Vagina (tissue), 2 donors: ENCODE measurements at regions not wholly inside any gene's neighbourhood (a gene's known extent, or its start where the extent isn't known, plus 50 kb on each side); places are given as distances from the start of the nearest gene placed in this dataset.

ENCODE experiments used
- DNase-seq, 2 donors: peaks; one replicate each; pipeline ENCODE4 v3.0.0-alpha.2; 2017; ENCODE audit errors: extremely low spot score in 2 of 2
- H3K27ac ChIP-seq: fragments of 200-600 bp; sonication (generic); one replicate; pipeline ENCODE4 v1.5.1; 2019
- H3K27me3 ChIP-seq: fragments of 200-600 bp; sonication (generic); one replicate; pipeline ENCODE4 v1.5.1; 2019
- H3K36me3 ChIP-seq, 2 donors: fragments of 200-600 bp; sonication (generic); one replicate each; pipeline ENCODE4 v1.5.1; 2017 to 2019
- H3K4me1 ChIP-seq: fragments of 200-600 bp; sonication (generic); one replicate; pipeline ENCODE4 v1.5.1; 2019
- H3K4me3 ChIP-seq, 2 donors: fragments of 200-600 bp; sonication (generic); 1 replicate in 1 of 2; 2 replicates in 1 of 2; pipeline ENCODE4 v1.5.1; 2016 to 2019
- H3K9me3 ChIP-seq: fragments of 200-600 bp; sonication (generic); one replicate; pipeline ENCODE4 v1.5.1; 2019
- CTCF ChIP-seq, 3 experiments: fragments of 450-650 bp in 2 of 3; fragments of 200-600 bp in 1 of 3; sonication (generic) in 1 of 3; IDR thresholded peaks; one replicate each; pipeline ENCODE4 v1.5.1; 2017 to 2019; ENCODE audit warnings: antibody characterized with exemption in 3 of 3, mild to moderate bottlenecking in 2 of 3, moderate library complexity in 2 of 3
- POLR2A ChIP-seq, 2 donors: fragments of 450-650 bp; IDR thresholded peaks; one replicate each; pipeline ENCODE4 v1.6.1; 2017; ENCODE audit warnings: antibody characterized with exemption in 2 of 2, mild to moderate bottlenecking in 2 of 2, moderate library complexity in 2 of 2
- POLR2AphosphoS5 ChIP-seq, 2 donors: sonication (generic); formaldehyde crosslinking; IDR thresholded peaks; one replicate each; pipeline ENCODE4 v1.9.0; 2017; ENCODE audit warnings: antibody characterized with exemption in 2 of 2, mild to moderate bottlenecking in 2 of 2, low read depth in 1 of 2; ENCODE audit not compliant: insufficient read depth in 1 of 2
- intact Hi-C: fragments of 100-400 bp; cut with DNase I; formaldehyde crosslinking; loops from one replicate; pipeline ENCODE4 v1.15.1; 2023

- H3K27ac ChIP-seq: no peak overlapping the region
- H3K4me3 ChIP-seq: no peak overlapping the region
- H3K27me3 ChIP-seq: no peaks in the 10 kb centered on the region
- intact Hi-C loops: no loop called here
- H3K9me3 ChIP-seq: no peaks in the 10 kb centered on the region
- H3K4me1 ChIP-seq: no peaks in the 10 kb centered on the region
- no peak for TF ChIP-seq POLR2A (IDR thresholded peaks at IDR 0.05)
- no peak for TF ChIP-seq CTCF (IDR thresholded peaks at IDR 0.05)
- no peak for TF ChIP-seq POLR2AphosphoS5 (IDR thresholded peaks at IDR 0.05; ENCODE audit: insufficient read depth in 1 of 2, low read depth in 1 of 2)
- DNase-seq: no peak
- H3K36me3 ChIP-seq: no peaks in the 10 kb centered on the region
Observed at GRCh38 chr7:156493942-156494341, 146.6 kb upstream of the RNF32 start.

DNA sequence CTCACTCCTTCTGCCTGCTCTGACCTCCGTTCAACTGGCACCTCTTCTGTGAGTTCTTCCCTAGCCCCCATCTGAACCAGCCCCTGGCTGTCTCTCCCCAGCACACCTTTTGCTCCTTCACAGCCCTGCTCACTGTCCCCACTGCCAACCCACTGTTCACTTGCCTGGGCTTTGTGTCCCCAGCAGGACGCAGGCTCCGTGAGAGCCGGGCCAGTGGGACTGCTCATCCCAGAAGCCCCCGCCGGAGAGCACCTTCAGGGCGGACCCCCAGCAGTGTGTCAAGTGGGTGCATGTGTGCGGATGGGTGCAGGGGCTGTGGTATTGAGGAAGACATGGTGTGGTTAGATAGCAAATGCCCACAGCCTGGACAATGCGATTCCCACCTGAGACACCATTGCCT is 148.4 kb upstream of the RNF32 start:
- no peaks in the 10 kb centered on the region for H3K4me1 ChIP-seq
- H3K4me3 ChIP-seq: no peak overlapping the region
- no peaks in the 10 kb centered on the region for H3K9me3 ChIP-seq
- TF ChIP-seq CTCF (IDR thresholded peaks at IDR 0.05) (no peak), POLR2A (IDR thresholded peaks at IDR 0.05) (no peak), POLR2AphosphoS5 (IDR thresholded peaks at IDR 0.05; ENCODE audit: insufficient read depth in 1 of 2, low read depth in 1 of 2) (no peak)
- intact Hi-C loops: no loop called here
- no peaks in the 10 kb centered on the region for H3K36me3 ChIP-seq
- no peaks in the 10 kb centered on the region for H3K27me3 ChIP-seq
- no peak overlapping the region for H3K27ac ChIP-seq
- no peak for DNase-seq

GRCh38 chr7:156491435-156491834 is 149.1 kb upstream of the RNF32 start:
- Histone ChIP-seq H3K27me3 (no peaks in the 10 kb centered on the region), H3K9me3 (no peaks in the 10 kb centered on the region), H3K4me3 (no peak overlapping the region), H3K27ac (no peak overlapping the region), H3K36me3 (no peaks in the 10 kb centered on the region), H3K4me1 (no peaks in the 10 kb centered on the region)
- no peak for DNase-seq
- intact Hi-C loops: no loop called here
- TF ChIP-seq POLR2AphosphoS5 (IDR thresholded peaks at IDR 0.05; ENCODE audit: insufficient read depth in 1 of 2, low read depth in 1 of 2) (no peak), CTCF (IDR thresholded peaks at IDR 0.05) (no peak), POLR2A (IDR thresholded peaks at IDR 0.05) (no peak)

GRCh38 chr7:156490021-156490800 is 150.4 kb upstream of the RNF32 start:
- no peak overlapping the region for H3K4me3 ChIP-seq
- H3K27me3 ChIP-seq: no peaks in the 10 kb centered on the region
- no peaks in the 10 kb centered on the region for H3K4me1 ChIP-seq
- no peak overlapping the region for H3K27ac ChIP-seq
- intact Hi-C loops: no loop called here
- H3K36me3 ChIP-seq: no peaks in the 10 kb centered on the region
- DNase-seq: no peak
- TF ChIP-seq CTCF (IDR thresholded peaks at IDR 0.05) (no peak), POLR2AphosphoS5 (IDR thresholded peaks at IDR 0.05; ENCODE audit: insufficient read depth in 1 of 2, low read depth in 1 of 2) (no peak), POLR2A (IDR thresholded peaks at IDR 0.05) (no peak)
- H3K9me3 ChIP-seq: no peaks in the 10 kb centered on the region

GRCh38 chr7:156487811-156488533 is 152.6 kb upstream of the RNF32 start:
- DNase-seq: no peak
- no peaks in the 10 kb centered on the region for H3K36me3 ChIP-seq
- no peaks in the 10 kb centered on the region for H3K4me1 ChIP-seq
- H3K27ac ChIP-seq: no peak overlapping the region
- no peaks in the 10 kb centered on the region for H3K9me3 ChIP-seq
- H3K27me3 ChIP-seq: no peaks in the 10 kb centered on the region
- intact Hi-C loops: no loop called here
- no peak overlapping the region for H3K4me3 ChIP-seq
- TF ChIP-seq POLR2AphosphoS5 (IDR thresholded peaks at IDR 0.05; ENCODE audit: insufficient read depth in 1 of 2, low read depth in 1 of 2) (no peak), POLR2A (IDR thresholded peaks at IDR 0.05) (no peak), CTCF (IDR thresholded peaks at IDR 0.05) (no peak)
